G401 (cell line): ENCODE measurements at regions not wholly inside any gene's neighbourhood (a gene's known extent, or its start where the extent isn't known, plus 50 kb on each side); places are given as distances from the start of the nearest gene placed in this dataset.
"Not testable (repeated sequence)": the region's sequence is repeated elsewhere in the genome, so short reads cannot be mapped to it uniquely, and the experiment has no call there.

Experiments
- DNase-seq: peaks from one replicate; pipeline ENCODE4 v3.0.0-alpha.2; 2015; ENCODE audit warnings: low spot score
- in situ Hi-C: cut with HindIII; loops from 2 replicates; pipeline ENCODE4 v1.10.0; 2016; ENCODE audit warnings: low sequenced_read_pairs, mixed read lengths

DNA sequence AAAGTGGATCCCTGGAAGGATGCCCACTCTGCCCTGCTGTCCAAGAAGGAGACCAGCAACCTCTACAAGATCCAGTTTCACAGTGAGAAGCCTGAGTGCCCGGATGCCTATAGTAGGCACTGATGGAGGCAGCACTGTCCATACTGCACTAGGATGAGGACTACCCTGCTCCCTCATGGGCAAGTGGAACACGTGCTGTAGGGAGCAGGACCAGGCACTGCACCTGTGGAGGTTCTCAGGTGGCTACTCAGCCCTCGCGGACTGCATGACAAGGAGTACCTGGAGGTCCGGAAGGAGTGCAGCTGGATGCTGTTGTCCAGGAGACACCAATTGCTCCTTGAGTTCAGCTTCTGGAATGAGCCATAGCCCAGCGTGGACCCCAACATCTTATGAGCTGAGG, 146.1 kb upstream of the NLRP1 start:
- DNase-seq = no peak
- in situ Hi-C loops = no loop called here

DNA sequence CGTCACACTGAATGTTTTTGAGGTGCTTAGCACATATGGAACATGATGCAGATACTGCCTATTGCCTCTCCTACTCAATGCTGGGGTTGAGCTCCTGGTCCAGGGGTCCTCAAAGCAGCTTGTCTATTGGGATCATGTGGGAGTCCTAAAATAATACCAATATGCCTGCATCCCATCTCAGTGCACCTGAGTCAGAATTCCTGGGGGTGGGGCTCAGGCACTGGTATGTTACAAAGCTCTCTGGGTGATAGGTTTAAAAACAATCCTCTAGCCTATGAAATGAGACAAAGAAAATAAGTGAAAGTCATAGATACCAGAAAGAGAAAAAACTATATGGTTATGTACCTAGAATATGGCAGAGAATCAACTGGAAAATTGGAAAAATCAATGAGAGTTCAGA, 156.6 kb upstream of the NLRP1 start:
- DNase-seq = no peak
- in situ Hi-C loops = no loop called here

DNA sequence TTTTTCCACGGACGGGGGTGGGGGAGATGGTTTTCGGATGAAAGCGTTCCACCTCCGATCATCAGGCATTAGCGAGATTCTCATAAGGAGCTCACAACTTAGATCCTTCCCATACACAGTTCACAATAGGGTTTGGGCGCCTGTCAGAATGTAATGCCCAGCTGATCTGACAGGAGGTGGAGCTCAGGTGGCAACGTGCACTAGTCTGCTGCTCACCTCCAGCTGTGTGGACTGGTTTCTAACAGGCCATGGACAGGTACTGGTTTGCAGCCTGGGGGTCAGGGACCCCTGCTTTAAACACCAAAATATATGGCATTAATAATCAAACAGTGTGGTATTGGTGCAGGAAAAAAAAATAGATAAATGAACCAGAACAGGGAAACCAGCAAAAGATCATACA, 157.5 kb upstream of the NLRP1 start:
- DNase-seq = no peak
- in situ Hi-C loops = no loop called here

GRCh38 chr17:5745111-5745813, 161.0 kb upstream of the NLRP1 start:
- peak; percentile 24 for DNase-seq
- in situ Hi-C loops = no loop called here

DNA sequence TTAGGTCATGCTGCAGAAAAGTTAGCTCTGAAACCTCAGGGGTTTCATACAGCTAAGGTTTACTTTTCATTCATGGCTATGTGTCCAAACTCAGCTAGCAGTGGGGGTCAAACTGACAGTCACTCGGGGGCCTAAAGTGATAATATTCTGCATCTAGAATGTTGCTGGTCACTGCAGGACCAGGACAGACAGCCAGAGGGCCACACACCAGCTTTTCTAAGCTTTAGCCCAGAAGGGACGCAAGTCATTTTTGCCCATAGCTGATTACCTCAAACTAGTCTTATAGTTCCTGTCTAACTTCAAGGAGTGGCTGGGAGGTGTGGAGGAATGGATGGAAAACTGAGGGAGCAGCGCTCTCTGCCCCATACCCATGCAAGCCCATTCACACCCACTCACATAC, 163.0 kb upstream of the NLRP1 start:
- in situ Hi-C loops = no loop called here
- no peak for DNase-seq

- in situ Hi-C loops = no loop called here
- DNase-seq = no peak
These were observed 163.7 kb upstream of the NLRP1 start for GRCh38 chr17:5747964-5748363.

GRCh38 chr17:5753421-5753820, 169.1 kb upstream of the NLRP1 start:
- no peak for DNase-seq
- in situ Hi-C loops = no loop called here

DNA sequence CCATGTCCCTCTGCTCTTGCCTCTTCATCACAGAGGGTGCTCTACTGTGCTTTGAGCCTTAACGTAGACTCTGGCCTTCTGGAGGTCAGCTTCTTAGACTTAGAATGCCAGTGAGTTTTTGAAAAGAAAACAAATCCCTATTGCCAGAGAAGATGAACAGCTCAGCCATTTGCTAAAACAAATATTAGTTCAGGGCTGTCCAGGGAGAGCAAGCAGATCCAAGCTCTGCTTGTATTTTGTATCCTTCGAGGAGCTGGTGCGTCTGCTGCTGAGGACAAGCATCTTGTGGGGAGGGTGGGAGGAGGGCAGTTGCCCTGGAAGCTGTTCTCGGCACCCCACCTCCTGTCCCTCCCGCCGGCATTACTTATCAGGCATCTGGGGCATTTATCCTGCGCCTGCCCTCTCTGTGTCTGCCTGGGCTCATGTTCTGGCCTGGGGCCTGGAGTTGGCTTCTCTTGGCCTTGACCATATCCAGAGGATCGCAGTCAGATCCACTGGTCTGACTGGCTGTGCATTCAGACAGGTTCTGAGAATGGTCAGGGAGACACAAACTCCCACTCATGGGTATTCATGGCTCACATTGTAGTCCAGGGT, 173.1 kb upstream of the NLRP1 start:
- in situ Hi-C loops = no loop called here
- DNase-seq = no peak

DNA sequence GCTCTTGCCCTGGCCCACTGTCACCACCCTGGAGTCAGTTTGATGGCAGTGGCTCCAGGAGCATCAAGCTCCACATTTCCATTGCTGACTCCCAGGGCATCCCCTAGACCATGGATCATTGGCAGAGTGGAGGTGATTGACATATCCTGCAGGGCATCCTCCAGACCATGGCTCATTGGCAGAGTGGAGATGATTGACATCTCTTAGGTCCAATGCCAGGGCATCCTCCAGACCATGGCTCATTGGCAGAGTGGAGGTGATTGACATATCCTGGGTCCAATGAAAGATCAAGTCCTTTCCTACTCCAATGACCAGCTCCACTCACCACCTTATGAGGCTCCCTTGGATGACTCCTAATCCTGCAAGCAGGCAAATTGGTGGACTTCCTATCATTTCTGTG, 174.3 kb upstream of the NLRP1 start:
- in situ Hi-C loops = no loop called here
- DNase-seq = no peak

DNA sequence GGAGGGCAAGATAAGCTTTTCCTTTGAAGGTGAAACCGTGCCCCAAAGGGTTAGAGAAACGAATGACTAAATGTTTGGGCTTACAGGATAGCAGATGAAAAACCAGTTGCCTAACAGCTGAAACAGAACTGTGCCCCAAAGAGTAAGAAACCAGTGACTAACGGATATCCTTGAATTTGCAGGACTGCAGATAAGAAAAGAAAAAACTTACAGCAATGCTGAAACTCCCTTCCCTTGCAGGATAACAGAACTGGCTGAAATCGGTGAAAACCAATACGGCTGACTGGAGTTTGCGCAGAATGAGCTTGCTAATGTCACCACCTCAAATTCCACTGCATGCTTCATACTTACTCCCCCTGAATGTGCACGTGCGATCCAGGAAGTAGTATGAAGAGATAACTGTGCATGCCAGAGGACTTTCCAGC, 175.2 kb upstream of the NLRP1 start:
- in situ Hi-C loops = no loop called here

DNA sequence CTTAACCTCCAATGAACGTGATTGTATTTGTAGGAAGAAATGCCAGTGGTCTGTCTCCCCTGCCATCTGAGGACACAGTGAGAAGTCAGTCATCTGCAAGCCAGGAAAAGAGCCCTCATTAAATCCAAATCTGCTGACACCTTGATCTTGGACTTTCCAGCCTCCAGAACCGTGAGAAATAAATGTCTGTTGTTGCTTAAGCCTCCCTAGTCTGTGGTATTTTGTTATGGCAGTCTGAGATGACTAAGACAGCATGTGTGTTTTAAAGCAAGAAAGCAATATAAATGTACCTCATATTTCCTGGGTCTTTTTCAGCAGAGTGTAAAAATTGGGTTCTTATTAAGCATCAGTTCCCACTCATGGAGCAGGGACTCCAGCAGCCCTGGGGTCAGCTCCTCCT, 177.9 kb upstream of the NLRP1 start:
- in situ Hi-C loops = no loop called here

More for the DNA sequence above, 175.2 kb upstream of the NLRP1 start:
- DNase-seq = no peak

GRCh38 chr17:5763595-5764306, 179.4 kb upstream of the NLRP1 start:
- in situ Hi-C loops = no loop called here
- DNase-seq = no peak

More for the DNA sequence above, 177.9 kb upstream of the NLRP1 start:
- no peak for DNase-seq

DNA sequence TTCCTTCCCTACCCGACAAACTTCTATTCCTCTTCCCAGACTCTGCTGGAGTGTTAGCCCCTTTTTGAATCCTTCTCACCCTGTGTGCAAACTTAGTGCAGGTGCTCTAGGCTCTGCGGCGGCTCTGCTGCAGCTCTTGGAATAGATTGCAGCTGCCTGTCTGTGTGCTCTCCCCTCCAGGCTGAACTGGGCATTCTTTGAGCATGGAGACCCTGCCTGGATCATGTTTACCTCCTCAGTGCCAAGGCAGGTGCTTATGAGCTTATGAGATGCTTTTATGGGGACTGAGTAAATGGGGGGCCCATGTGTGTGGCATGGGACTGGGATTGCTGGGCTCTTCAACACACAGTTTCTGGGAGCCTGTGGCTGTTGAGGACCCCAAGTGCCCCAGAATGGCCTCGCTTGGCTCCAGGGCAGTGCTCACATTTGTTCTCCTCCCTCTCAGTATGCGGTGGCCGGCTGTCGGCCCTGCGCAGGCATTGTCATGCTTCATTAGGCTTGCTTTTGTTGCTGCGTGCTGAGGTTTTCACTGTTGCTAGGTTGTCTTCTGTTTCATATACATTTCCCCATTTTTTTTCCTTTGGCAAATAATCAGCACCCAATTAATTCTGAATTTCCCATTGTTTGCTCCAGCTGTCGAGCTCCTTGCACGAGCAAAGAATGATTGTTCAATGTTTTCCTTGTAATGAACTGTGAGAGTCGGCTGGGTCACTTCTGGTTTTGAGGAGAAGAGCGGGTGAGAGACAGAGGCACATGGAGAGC, 185.5 kb upstream of the NLRP1 start:
- peak; percentile 16 for DNase-seq
- in situ Hi-C loops = no loop called here

GRCh38 chr17:5770441-5771270, 186.3 kb upstream of the NLRP1 start:
- no peak for DNase-seq

GRCh38 chr17:5771271-5771577, 186.9 kb upstream of the NLRP1 start:
- DNase-seq, in situ Hi-C loops: not testable (repeated sequence)

More at GRCh38 chr17:5770441-5771270, 186.3 kb upstream of the NLRP1 start:
- in situ Hi-C loops = no loop called here

- DNase-seq, in situ Hi-C loops: not testable (repeated sequence)
These were observed 187.7 kb upstream of the NLRP1 start for GRCh38 chr17:5772017-5772416.

GRCh38 chr17:5772720-5773119, 188.4 kb upstream of the NLRP1 start:
- in situ Hi-C loops = no loop called here
- DNase-seq = no peak

DNA sequence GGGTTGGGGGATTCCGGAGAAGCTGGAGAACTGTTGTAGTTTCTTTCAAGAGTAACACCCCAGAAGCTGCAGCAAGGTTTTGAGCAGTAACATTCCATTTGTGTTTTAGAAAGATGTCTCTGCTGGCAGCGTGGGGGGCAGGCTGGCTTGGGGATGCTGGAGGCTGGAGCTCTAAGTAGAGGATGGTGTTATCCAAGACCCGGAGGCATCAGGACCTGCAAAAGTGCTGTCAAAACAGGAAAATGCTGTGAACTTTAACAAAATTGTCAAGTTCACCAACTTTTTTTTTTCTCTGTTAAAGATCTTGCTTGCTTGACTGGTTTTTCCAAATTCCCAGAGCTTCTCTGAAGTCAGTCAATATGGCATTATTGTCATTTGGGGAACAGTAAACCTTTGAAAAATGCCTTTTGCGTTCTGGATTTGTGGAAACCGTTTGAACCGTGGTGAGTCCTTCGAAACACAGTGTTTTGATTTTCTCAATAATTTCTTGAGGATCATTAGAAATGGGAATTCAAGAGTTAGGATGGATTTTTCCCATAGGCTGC, 189.6 kb upstream of the NLRP1 start:
- DNase-seq = no peak
- in situ Hi-C loops = no loop called here

DNA sequence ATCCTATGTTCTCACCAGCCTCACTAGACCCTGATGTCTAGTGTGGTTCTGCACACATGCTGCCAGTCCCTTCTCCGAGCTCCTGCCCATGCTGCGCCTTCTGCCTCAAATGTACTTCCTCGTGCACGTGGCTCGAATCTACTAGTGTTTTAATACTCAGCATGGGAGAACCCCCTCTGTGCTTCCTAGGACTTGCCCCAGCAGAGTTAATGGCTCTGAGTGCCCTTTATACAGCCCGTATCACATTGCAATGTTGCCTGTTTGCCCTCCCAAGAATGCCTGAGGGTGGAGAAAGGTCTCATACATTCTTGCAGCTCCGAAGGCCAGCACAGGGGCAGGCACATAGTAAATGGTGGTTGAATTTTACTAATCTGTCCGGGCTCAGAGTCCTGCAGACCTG, 190.8 kb upstream of the NLRP1 start:
- no peak for DNase-seq
- in situ Hi-C loops = no loop called here
